ENCODE measurements at regions not wholly inside any gene's neighbourhood (a gene's known extent, or its start where the extent isn't known, plus 50 kb on each side); places are given as distances from the start of the nearest gene placed in this dataset.

DNA sequence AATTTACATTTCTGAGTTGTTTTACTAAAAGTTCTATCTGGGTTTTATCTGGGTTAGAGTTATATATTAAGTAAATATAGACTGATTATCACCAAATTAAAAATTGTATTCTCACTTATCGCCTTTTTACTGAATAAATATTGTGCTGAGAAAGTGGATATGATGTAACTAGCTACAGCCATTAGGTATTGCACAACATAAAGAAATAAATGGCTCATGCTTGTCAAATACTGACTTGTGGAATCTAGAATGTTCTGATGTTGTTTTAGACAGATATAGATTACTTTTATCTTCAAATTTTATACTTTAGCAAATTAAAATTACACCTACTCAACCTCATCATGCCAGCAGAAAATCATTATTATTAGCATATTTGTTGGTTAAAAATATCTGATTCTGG is 1277.1 kb upstream of the MIR17HG start:
- no peak for TF ChIP-seq POLR2A (IDR thresholded peaks at IDR 0.05)
- TF ChIP-seq, protein P1, sequence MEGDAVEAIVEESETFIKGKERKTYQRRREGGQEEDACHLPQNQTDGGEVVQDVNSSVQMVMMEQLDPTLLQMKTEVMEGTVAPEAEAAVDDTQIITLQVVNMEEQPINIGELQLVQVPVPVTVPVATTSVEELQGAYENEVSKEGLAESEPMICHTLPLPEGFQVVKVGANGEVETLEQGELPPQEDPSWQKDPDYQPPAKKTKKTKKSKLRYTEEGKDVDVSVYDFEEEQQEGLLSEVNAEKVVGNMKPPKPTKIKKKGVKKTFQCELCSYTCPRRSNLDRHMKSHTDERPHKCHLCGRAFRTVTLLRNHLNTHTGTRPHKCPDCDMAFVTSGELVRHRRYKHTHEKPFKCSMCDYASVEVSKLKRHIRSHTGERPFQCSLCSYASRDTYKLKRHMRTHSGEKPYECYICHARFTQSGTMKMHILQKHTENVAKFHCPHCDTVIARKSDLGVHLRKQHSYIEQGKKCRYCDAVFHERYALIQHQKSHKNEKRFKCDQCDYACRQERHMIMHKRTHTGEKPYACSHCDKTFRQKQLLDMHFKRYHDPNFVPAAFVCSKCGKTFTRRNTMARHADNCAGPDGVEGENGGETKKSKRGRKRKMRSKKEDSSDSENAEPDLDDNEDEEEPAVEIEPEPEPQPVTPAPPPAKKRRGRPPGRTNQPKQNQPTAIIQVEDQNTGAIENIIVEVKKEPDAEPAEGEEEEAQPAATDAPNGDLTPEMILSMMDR (IDR thresholded peaks at IDR 0.05) = no peak

All from esophagus squamous epithelium (tissue), 4 donors.